NCI-H2081 treated with DMSO at 0.1 percent for 48 hours (cell line): ENCODE measurements at regions not wholly inside any gene's neighbourhood (a gene's known extent, or its start where the extent isn't known, plus 50 kb on each side); places are given as distances from the start of the nearest gene placed in this dataset.
"Not testable (repeated sequence)": the region's sequence is repeated elsewhere in the genome, so short reads cannot be mapped to it uniquely, and the experiment has no call there.

Source experiments
- DNase-seq: peaks from one replicate; lab custom pipeline; 2025; lab: John Stamatoyannopoulos, UW

GRCh38 chr1:78715181-78715661 is 65.6 kb downstream of the IFI44 start:
- DNase-seq = no peak

DNA sequence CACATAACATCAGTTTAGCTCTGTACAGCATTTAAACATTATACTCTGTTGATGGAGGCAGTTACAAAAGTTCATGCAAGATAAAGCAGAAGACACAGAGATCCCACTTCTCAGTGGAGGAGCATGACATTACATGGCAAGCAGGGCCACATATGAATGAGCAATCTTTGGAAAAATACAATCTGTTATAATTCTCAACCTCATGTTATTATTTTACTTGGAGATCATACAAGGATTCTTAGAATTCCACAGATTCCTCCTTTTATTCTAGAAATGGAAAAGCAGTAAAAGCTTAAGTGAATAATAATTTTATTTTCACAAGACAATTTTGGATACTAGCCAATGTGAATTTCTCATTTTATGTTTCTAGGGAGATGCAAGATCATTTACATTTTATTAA is 66.6 kb downstream of the IFI44 start:
- DNase-seq = no peak

- no peak for DNase-seq
Observed at GRCh38 chr1:78718566-78718965, 68.9 kb downstream of the IFI44 start.

DNA sequence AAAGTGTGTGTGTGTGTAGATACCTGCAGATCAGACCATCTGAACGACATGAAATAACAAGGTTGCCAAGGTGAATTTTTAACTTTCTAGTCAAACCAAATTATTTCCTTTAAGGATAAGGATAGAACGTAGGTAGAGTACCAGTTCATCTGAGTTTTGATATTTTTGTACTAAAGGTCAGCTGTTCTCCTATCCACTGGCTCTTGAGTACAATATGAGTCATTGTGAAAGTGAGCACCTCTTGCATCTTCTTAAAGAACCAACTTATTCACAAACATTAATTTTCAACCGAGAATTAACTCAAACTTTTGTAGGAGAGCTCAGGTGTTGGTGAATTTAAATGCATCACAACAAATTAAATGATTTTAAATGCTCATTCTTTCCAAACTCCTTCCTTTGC is 71.5 kb downstream of the IFI44 start:
- DNase-seq = no peak

GRCh38 chr1:78722105-78722504 is 72.5 kb downstream of the IFI44 start:
- no peak for DNase-seq

GRCh38 chr1:78722521-78722920 is 72.9 kb downstream of the IFI44 start:
- no peak for DNase-seq

GRCh38 chr1:78722947-78723346 is 73.3 kb downstream of the IFI44 start:
- no peak for DNase-seq

- DNase-seq = no peak
Observed at GRCh38 chr1:78726686-78727085, 77.1 kb downstream of the IFI44 start.

DNA sequence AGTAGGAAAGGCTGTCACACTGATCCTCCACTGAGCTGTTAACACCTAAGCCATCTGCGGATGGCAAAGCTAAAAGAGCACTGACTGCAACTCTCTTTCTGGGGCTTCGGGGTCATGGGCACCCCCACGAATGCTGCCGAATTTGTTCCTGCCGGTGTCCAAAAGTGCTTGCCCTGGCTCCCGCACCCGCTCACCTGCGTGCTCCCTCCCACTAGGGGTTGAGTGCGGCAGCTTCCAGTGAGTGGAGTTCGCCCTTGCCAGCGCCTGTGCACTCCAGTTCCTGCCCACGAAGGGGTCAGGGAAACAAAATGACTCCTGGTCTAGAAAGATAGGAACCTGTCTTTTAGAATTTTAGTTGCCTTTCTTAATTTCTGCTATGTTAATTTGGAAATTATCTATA is 78.7 kb downstream of the IFI44 start:
- no peak for DNase-seq

GRCh38 chr1:78730054-78730453 is 80.4 kb downstream of the IFI44 start:
- no peak for DNase-seq

- no peak for DNase-seq
Observed at GRCh38 chr1:78731674-78732073, 82.0 kb downstream of the IFI44 start.

- no peak for DNase-seq
Observed at GRCh38 chr1:78737241-78737640, 87.6 kb downstream of the IFI44 start.

DNA sequence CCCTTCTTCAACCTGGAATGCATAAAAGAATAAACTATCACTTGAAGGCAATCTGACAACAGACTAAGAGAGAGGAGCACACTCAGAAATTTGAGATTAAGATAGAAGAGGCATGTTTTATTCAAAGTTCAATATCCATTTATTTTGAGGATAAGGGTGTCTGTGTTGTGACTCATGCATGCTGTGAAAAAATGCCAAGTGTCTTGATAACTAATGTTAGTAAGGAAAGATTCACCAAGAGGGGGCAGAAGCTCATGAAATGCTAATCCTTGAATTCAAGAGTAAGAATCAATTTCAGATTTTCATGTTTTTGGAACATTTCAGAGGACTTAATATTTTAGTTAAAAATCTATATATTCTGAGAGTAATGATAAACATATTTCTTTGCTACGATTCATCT is 94.0 kb downstream of the IFI44 start:
- DNase-seq = no peak

DNA sequence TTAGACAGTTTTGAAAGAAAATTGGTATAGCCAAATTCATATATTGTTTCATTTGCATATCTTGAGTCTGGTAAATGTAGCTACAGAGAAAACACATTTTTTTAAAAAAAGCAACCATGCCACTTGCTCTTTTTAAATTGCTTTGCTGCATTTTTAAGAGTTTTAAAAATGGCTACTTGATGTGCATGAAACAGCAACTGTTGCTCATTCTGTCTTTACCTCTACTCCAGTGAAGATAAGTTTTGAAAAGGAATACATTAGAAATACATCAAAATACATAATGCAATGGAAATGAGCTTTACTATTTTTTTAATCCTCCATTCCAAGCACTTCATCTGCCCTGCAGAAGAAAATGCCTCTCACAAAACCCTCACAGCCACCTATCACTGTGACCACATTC is 95.5 kb downstream of the IFI44 start:
- DNase-seq = no peak

DNA sequence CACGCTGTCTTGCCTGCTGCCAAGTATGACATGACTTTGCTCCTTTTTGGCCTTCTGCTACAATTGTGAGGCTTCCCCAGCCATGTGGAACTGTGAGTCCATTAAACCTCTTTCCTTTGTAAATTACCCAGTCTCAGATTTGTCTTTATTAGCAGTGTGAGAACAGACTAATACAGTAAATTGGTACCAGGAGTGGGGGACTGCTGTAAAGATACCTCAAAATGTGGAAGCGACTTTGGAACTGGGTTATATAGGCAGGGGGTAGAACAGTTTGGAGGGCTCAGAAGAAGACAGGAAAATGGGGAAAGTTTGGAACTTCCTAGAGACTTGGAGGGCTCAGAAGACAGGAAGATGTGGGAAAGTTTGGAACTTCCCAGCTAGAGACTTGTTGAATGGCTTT is 104.0 kb downstream of the IFI44 start:
- DNase-seq = not testable (repeated sequence)

GRCh38 chr1:78755986-78756385 is 106.4 kb downstream of the IFI44 start:
- DNase-seq = no peak

DNA sequence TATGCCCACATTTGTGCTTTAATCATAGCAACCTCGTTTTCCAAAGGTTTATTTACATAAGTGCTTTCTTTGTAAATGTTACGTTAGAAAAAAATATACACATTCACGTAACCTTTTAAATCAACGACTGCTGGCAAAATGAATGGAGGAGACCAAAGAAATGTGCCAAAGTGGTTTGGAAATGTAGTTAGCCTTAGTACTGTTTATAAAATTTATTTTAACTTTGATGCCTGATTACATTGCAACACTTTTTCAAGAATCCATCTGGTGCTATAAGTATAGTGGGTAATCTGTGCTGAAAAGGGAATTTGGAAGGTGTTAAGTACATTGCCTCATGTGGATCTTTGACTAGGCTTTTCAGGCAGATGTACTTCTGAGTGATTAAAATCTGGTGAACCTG is 108.9 kb downstream of the IFI44 start:
- no peak for DNase-seq

GRCh38 chr1:78759881-78760280 is 110.2 kb downstream of the IFI44 start:
- no peak for DNase-seq

DNA sequence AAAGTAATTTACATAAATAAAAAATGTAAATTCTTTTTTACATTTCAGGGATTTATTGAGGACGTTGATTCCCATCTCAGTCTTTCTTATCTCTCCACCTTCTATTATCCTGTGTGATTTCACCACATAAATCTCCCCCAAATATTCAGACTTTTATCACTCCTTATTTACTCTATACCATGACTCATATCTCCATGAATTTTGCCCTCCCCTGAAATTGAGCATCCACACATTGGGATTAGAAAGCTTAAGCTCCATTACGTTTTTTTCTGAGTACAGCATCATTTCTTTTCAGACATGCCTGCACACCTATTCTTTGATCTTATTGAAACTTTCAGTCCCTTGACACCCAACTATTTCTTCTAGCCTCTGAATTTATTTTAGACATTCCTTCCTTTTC is 111.2 kb downstream of the IFI44 start:
- DNase-seq = no peak

GRCh38 chr1:78762113-78762512 is 112.5 kb downstream of the IFI44 start:
- no peak for DNase-seq

DNA sequence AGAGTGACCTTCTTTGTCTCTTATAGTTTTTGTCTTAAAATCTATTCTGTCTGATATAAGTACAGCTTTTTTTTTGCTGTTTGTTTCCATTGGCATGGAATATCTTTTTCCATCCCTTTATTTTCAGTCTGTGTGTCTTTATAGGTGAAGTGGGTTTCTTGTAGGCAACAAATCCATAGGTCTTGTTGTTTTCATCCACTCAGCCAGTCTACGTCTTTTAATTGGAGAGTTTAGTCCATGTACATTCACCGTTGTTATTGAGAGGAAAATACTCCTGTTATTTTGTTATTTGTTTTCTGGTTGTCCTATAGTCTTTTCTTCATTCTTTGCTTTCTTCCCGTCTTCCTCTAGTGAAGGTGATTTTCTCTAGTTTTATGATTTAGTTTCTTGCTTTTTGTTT is 115.9 kb downstream of the IFI44 start:
- DNase-seq = no peak

GRCh38 chr1:78779831-78780230 is 130.2 kb downstream of the IFI44 start:
- no peak for DNase-seq

- DNase-seq = no peak
Observed at GRCh38 chr1:78787544-78787943, 137.9 kb downstream of the IFI44 start.

GRCh38 chr1:78790174-78790573 is 140.5 kb downstream of the IFI44 start:
- no peak for DNase-seq

DNA sequence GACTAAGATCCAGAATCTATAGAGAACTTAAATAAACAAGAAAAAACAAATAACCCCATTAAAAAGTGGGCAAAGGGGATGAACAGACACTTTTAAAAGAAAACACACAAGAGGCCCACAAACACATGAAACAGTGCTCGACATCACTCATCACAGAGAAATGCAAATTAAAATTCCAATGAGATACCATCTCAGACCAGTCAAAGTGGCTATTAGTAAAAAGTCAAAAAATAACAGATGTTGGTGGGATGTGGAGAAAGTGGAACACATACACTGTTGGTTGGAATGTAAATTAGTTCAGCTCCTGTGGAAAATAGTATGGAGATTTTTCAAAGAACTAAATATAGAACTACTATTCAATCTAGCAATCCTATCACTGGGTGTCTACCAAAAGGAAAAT is 143.1 kb downstream of the IFI44 start:
- no peak for DNase-seq
